Neural cell (in vitro differentiated cells): ENCODE measurements at regions not wholly inside any gene's neighbourhood (a gene's known extent, or its start where the extent isn't known, plus 50 kb on each side); places are given as distances from the start of the nearest gene placed in this dataset.
A peak's percentile ranks its signal among the peaks of the same experiment; 100 is the strongest.

Experiments
- H2AFZ ChIP-seq: fragments of 200-600, 300-800 bp; sonication (generic), shearing (Covaris generic); 2 replicates; pipeline ENCODE4 v1.6.0; 2014; ENCODE audit warnings: low read depth, mild to moderate bottlenecking, antibody characterized with exemption, low read length, moderate library complexity
- H3F3A ChIP-seq: fragments of 200-600 bp; shearing (Covaris generic); 2 replicates; pipeline ENCODE4 v1.6.1; 2016; ENCODE audit warnings: mild to moderate bottlenecking, moderate library complexity, mixed read lengths, antibody characterized with exemption, low read length; ENCODE audit not compliant: insufficient read depth, poor library complexity, severe bottlenecking
- H3K27ac ChIP-seq: fragments of 200-600, 300-800 bp; sonication (generic), shearing (Covaris generic); 2 replicates; pipeline ENCODE4 v1.5.1; 2014; ENCODE audit warnings: mild to moderate bottlenecking, low read length, moderate library complexity
- H3K27me3 ChIP-seq: fragments of 300-800, 200-600 bp; sonication (generic), shearing (Covaris generic); 2 replicates; pipeline ENCODE4 v1.6.0; 2014; ENCODE audit warnings: mild to moderate bottlenecking, low read depth, low read length, moderate library complexity; ENCODE audit not compliant: insufficient read depth
- H3K36me3 ChIP-seq: fragments of 300-800, 200-600 bp; sonication (generic), shearing (Covaris generic); 2 replicates; pipeline ENCODE4 v1.5.1; 2014; ENCODE audit warnings: mild to moderate bottlenecking, antibody characterized with exemption, low read length, moderate library complexity; ENCODE audit not compliant: insufficient read depth
- H3K4me2 ChIP-seq: fragments of 300-800, 200-600 bp; sonication (generic), shearing (Covaris generic); 2 replicates; pipeline ENCODE4 v1.6.0; 2014; ENCODE audit warnings: mild to moderate bottlenecking, low read length
- H3K4me3 ChIP-seq: fragments of 300-800, 200-600 bp; sonication (generic), shearing (Covaris generic); 2 replicates; pipeline ENCODE4 v1.5.1; 2014; ENCODE audit warnings: mild to moderate bottlenecking, low read length, moderate library complexity
- H3K79me2 ChIP-seq: fragments of 200-600 bp; shearing (Covaris generic); replicated peaks from 2 replicates; pipeline ENCODE4 v1.6.0; 2014; ENCODE audit warnings: mild to moderate bottlenecking, low read length, moderate library complexity; ENCODE audit not compliant: insufficient read depth
- H3K9ac ChIP-seq: fragments of 300-800, 200-600 bp; sonication (generic), shearing (Covaris generic); 2 replicates; pipeline ENCODE4 v1.6.1; 2016; ENCODE audit warnings: mild to moderate bottlenecking, low read length, mixed read lengths
- H3K9me2 ChIP-seq: fragments of 200-600 bp; shearing (Covaris generic); 2 replicates; pipeline ENCODE4 v1.6.1; 2016; ENCODE audit warnings: mild to moderate bottlenecking, low read length, mixed read lengths; ENCODE audit not compliant: insufficient read depth
- H3K9me3 ChIP-seq: fragments of 200-600, 300-800 bp; sonication (generic), shearing (Covaris generic); 2 replicates; pipeline ENCODE4 v1.6.1; 2016; ENCODE audit warnings: mild to moderate bottlenecking, mixed run types, low read length, moderate library complexity, mixed read lengths
- H4K20me1 ChIP-seq: fragments of 200-600 bp; shearing (Covaris generic); 2 replicates; pipeline ENCODE4 v1.6.1; 2016; ENCODE audit warnings: mild to moderate bottlenecking, mixed run types; ENCODE audit not compliant: insufficient read depth
- EP300 ChIP-seq: fragments of 450-650 bp; conservative IDR thresholded peaks from 2 replicates; pipeline ENCODE4 v1.6.1; 2014; ENCODE audit warnings: antibody characterized with exemption, mild to moderate bottlenecking, moderate library complexity; ENCODE audit not compliant: poor library complexity, severe bottlenecking
- EZH2 ChIP-seq: fragments of 200-600, 300-800 bp; shearing (Covaris generic), sonication (generic); IDR thresholded peaks from 2 replicates; pipeline ENCODE4 v1.6.1; 2014; ENCODE audit warnings: antibody characterized with exemption, low read length, borderline replicate concordance, mild to moderate bottlenecking; ENCODE audit not compliant: insufficient read depth, poor library complexity, severe bottlenecking
- MXI1 ChIP-seq: fragments of 450-650 bp; conservative IDR thresholded peaks from 2 replicates; pipeline ENCODE4 v1.6.1; 2014; ENCODE audit warnings: antibody characterized with exemption, mild to moderate bottlenecking; ENCODE audit not compliant: poor library complexity, severe bottlenecking
- RAD21 ChIP-seq: fragments of 450-650 bp; conservative IDR thresholded peaks from 2 replicates; pipeline ENCODE4 v1.6.1; 2014; ENCODE audit warnings: antibody characterized with exemption, mild to moderate bottlenecking, moderate library complexity
- SMC3 ChIP-seq: fragments of 450-650 bp; conservative IDR thresholded peaks from 2 replicates; pipeline ENCODE4 v1.6.1; 2014; ENCODE audit warnings: antibody characterized with exemption, mild to moderate bottlenecking, moderate library complexity; ENCODE audit not compliant: poor library complexity
- TAF1 ChIP-seq: IDR thresholded peaks from 2 replicates; pipeline ENCODE4 v1.6.1; 2012; ENCODE audit warnings: low read depth
- TF ChIP-seq, protein P1 (sequence below): fragments of 450-650 bp; IDR thresholded peaks from 2 replicates; pipeline ENCODE4 v1.5.1; 2014; ENCODE audit warnings: antibody characterized with exemption, mild to moderate bottlenecking, moderate library complexity; ENCODE audit not compliant: poor library complexity, severe bottlenecking

- Histone ChIP-seq H3K4me3 (no peak overlapping the region), H3K36me3 (no peaks in the 10 kb centered on the region), H3K9me3 (no peaks in the 10 kb centered on the region), H3K9me2 (no peaks in the 10 kb centered on the region), H3F3A (no peaks in the 10 kb centered on the region), H3K4me2 (no peak overlapping the region), H4K20me1 (no peaks in the 10 kb centered on the region), H3K27ac (no peak overlapping the region), H2AFZ (no peak overlapping the region), H3K27me3 (no peaks in the 10 kb centered on the region), H3K79me2 (no peaks in the 10 kb centered on the region), H3K9ac (no peak overlapping the region)
- TF ChIP-seq SMC3 (no peak), TAF1 (no peak), RAD21 (no peak), MXI1 (no peak), EZH2 (no peak)
- TF ChIP-seq, protein P1, sequence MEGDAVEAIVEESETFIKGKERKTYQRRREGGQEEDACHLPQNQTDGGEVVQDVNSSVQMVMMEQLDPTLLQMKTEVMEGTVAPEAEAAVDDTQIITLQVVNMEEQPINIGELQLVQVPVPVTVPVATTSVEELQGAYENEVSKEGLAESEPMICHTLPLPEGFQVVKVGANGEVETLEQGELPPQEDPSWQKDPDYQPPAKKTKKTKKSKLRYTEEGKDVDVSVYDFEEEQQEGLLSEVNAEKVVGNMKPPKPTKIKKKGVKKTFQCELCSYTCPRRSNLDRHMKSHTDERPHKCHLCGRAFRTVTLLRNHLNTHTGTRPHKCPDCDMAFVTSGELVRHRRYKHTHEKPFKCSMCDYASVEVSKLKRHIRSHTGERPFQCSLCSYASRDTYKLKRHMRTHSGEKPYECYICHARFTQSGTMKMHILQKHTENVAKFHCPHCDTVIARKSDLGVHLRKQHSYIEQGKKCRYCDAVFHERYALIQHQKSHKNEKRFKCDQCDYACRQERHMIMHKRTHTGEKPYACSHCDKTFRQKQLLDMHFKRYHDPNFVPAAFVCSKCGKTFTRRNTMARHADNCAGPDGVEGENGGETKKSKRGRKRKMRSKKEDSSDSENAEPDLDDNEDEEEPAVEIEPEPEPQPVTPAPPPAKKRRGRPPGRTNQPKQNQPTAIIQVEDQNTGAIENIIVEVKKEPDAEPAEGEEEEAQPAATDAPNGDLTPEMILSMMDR = no peak
These were observed 148.3 kb upstream of the STXBP5 start for GRCh38 chr6:147055821-147056392.

- no peak for TF ChIP-seq RAD21
- no peaks in the 10 kb centered on the region for H3K36me3 ChIP-seq
- no peak overlapping the region for H3K4me3 ChIP-seq
- no peaks in the 10 kb centered on the region for H4K20me1 ChIP-seq
- H2AFZ ChIP-seq = no peak overlapping the region
- H3K27ac ChIP-seq = peak overlapping the region; percentile 57
- no peak overlapping the region for H3K4me2 ChIP-seq
- no peaks in the 10 kb centered on the region for H3K9me2 ChIP-seq
- H3K9me3 ChIP-seq = no peaks in the 10 kb centered on the region
- no peaks in the 10 kb centered on the region for H3K27me3 ChIP-seq
- H3K79me2 ChIP-seq = no peaks in the 10 kb centered on the region
- no peaks in the 10 kb centered on the region for H3F3A ChIP-seq
- H3K9ac ChIP-seq = no peak overlapping the region
These were observed 147.0 kb upstream of the STXBP5 start for GRCh38 chr6:147057188-147057587.

- H3K36me3 ChIP-seq = no peaks in the 10 kb centered on the region
- H3K4me3 ChIP-seq = no peak overlapping the region
- no peaks in the 10 kb centered on the region for H3K79me2 ChIP-seq
- no peak overlapping the region for H3K4me2 ChIP-seq
- H3F3A ChIP-seq = no peaks in the 10 kb centered on the region
- TF ChIP-seq, protein P1 = no peak
- TF ChIP-seq EP300 = peak; percentile 49
- H3K27me3 ChIP-seq = no peaks in the 10 kb centered on the region
- H3K27ac ChIP-seq = peak overlapping the region; percentile 57
- H2AFZ ChIP-seq = no peak overlapping the region
- H3K9me2 ChIP-seq = no peaks in the 10 kb centered on the region
- no peak overlapping the region for H3K9ac ChIP-seq
- no peaks in the 10 kb centered on the region for H4K20me1 ChIP-seq
- no peaks in the 10 kb centered on the region for H3K9me3 ChIP-seq
These were observed 146.4 kb upstream of the STXBP5 start for GRCh38 chr6:147057705-147058342.
